Neutrophil (primary cell): ENCODE measurements at regions not wholly inside any gene's neighbourhood (a gene's known extent, or its start where the extent isn't known, plus 50 kb on each side); places are given as distances from the start of the nearest gene placed in this dataset.

Source experiments
- H3K27ac ChIP-seq: fragments of 200-600 bp; sonication (generic); 2 replicates; pipeline ENCODE4 v1.5.1; 2016; ENCODE audit warnings: mild to moderate bottlenecking, moderate library complexity
- H3K27me3 ChIP-seq: fragments of 200-600 bp; sonication (generic); 2 replicates; pipeline ENCODE4 v1.6.0; 2016; ENCODE audit warnings: mild to moderate bottlenecking
- H3K36me3 ChIP-seq: fragments of 200-600 bp; sonication (generic); 2 replicates; pipeline ENCODE4 v1.5.1; 2017
- H3K4me1 ChIP-seq, 2 experiments: fragments of 200-600 bp in 1 of 2; sonication (generic) in 1 of 2; 1 replicate in 1 of 2; 2 replicates in 1 of 2; pipeline versions ENCODE4 v1.5.1 to v1.6.1; 2013 to 2016; ENCODE audit warnings: low read depth in 1 of 2, low read length in 1 of 2, mild to moderate bottlenecking in 1 of 2, moderate library complexity in 1 of 2; ENCODE audit not compliant: control insufficient read depth in 1 of 2, insufficient read depth in 1 of 2
- H3K4me3 ChIP-seq, 2 experiments: fragments of 200-600 bp in 1 of 2; sonication (generic) in 1 of 2; 1 replicate in 1 of 2; 2 replicates in 1 of 2; pipeline ENCODE4 v1.5.1; 2013 to 2016; ENCODE audit warnings: low read depth in 1 of 2, low read length in 1 of 2, mild to moderate bottlenecking in 1 of 2, moderate library complexity in 1 of 2
- H3K9me3 ChIP-seq: fragments of 200-600 bp; sonication (generic); 2 replicates; pipeline ENCODE4 v1.5.1; 2016
- TF ChIP-seq, protein P1 (sequence below): fragments of 200-600 bp; sonication (generic); IDR thresholded peaks from 2 replicates; pipeline ENCODE4 v1.5.1; 2016; ENCODE audit warnings: antibody characterized with exemption

DNA sequence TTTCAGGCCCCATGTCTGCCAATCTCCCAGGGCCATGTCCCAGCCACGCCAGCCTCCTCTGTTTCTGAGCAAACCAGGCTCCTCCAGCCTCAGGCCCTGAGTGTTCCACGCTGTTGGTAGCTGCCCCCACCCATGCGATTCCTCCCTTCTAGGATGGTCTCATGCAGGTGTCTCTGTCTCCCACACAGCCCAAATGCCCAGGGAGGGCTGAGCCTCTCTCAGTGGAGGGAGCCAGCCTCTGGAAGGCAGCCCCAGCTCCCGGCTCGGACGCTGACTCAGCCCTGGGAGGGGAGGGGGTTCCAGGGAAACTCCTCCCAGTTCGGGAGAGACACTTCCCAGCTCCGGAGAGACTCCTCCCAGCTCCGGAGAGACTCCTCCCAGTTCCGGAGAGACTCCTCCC, 122.9 kb upstream of the AFDN start:
- Histone ChIP-seq H3K9me3 (no peaks in the 10 kb centered on the region), H3K27me3 (peaks cover 56% of the 10 kb centered on the region), H3K4me1 (peaks cover 26 to 30% of the 10 kb centered on the region in 2 experiments), H3K4me3 (no peak overlapping the region), H3K36me3 (no peaks in the 10 kb centered on the region), H3K27ac (no peak overlapping the region)
- TF ChIP-seq, protein P1, sequence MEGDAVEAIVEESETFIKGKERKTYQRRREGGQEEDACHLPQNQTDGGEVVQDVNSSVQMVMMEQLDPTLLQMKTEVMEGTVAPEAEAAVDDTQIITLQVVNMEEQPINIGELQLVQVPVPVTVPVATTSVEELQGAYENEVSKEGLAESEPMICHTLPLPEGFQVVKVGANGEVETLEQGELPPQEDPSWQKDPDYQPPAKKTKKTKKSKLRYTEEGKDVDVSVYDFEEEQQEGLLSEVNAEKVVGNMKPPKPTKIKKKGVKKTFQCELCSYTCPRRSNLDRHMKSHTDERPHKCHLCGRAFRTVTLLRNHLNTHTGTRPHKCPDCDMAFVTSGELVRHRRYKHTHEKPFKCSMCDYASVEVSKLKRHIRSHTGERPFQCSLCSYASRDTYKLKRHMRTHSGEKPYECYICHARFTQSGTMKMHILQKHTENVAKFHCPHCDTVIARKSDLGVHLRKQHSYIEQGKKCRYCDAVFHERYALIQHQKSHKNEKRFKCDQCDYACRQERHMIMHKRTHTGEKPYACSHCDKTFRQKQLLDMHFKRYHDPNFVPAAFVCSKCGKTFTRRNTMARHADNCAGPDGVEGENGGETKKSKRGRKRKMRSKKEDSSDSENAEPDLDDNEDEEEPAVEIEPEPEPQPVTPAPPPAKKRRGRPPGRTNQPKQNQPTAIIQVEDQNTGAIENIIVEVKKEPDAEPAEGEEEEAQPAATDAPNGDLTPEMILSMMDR = no peak

DNA sequence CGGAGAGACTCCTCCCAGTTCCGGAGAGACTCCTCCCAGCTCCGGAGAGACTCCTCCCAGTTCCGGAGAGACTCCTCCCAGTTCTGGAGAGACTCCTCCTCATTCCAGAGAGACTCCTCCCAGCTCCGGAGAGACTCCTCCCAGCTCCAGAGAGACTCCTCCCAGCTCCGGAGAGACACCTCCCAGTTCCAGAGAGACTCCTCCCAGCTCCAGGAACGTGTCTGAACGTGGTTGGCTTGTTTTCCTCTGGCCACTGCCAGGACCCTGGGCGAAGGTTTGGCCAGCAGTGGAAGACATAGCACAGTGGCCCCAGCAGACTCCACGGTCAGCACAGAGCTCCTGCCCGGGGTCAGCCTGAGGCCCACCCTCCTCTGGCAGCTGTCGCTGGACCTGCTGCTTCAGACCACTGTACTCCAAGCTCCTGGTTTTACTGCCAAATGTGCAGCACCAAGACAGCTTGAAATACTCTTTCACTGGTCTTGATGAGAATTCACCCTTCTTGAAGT, 122.3 kb upstream of the AFDN start:
- Histone ChIP-seq H3K36me3 (no peaks in the 10 kb centered on the region), H3K9me3 (no peaks in the 10 kb centered on the region), H3K4me3 (no peak overlapping the region), H3K27me3 (peaks cover 50% of the 10 kb centered on the region), H3K4me1 (peaks cover 19 to 24% of the 10 kb centered on the region in 2 experiments), H3K27ac (no peak overlapping the region)
- TF ChIP-seq, protein P1 = no peak

DNA sequence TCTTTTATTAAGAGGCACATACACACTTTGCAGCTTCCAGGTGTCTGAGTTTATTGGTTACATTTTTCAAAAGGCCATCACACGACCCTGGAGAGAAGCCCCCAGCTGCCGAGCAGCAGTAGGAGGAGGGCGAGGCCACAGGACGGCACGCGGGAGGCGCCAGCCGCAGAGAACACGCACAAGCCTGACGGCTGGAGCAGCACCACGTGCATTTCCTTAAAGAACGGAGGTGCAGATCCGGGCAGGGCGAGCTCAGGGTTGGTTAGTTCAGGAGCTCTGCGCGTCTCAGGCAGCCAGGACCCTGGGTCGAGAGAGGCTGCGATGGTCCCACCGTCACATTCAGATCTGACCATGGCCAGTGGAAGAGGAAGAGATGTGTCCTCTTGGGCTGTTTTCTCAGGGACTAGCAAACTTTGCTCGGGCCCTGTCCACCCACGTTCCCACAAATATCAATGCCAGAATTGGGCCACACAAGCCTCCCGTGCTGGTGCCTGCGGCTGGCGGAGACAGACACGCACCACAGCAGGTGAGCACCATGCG, 121.4 kb upstream of the AFDN start:
- H3K4me1 ChIP-seq = peaks cover 13 to 16% of the 10 kb centered on the region in 2 experiments
- H3K9me3 ChIP-seq = no peaks in the 10 kb centered on the region
- H3K36me3 ChIP-seq = no peaks in the 10 kb centered on the region
- H3K27ac ChIP-seq = no peak overlapping the region
- H3K27me3 ChIP-seq = peaks cover 45% of the 10 kb centered on the region
- H3K4me3 ChIP-seq = no peak overlapping the region
- TF ChIP-seq, protein P1 = no peak

DNA sequence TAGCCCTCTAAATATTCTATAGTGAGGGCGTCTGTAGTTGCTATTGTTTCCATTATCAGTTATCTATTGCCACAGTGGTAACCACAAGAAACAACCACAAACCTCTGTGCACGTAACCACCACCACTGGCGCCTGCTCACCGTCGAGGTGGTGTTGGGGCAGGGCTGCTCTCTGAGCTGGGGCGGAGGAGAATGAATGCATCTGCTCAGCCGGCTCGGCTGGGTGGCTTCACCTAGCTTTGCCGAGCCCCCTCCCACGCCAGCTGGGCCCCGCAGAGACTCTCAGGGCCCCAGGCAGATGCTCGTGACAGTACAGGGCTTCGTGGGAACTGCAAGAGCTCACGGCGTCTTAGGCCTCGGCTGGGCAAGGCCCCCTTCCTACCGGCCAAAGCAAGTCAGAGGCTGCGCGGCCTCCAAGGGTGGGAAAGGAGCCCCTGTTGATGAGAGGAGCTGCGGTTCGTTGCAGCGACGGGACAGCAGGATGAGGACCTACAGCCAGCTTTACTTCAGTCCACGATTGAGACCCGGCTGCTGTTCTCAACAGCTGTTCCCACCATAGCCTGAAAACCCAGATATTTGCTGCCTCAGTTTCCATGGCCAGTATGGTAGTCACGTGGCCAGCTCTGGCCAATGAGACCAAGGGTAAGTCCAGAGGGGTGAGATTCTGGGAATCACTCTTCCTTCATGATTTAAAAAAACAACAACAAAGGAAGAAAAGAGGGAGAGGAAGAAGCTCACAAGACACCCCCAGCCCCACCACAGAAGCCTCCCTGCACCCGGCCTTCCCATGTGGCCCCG, 120.2 kb upstream of the AFDN start:
- TF ChIP-seq, protein P1 = no peak
- peaks cover 41% of the 10 kb centered on the region for H3K27me3 ChIP-seq
- H3K4me3 ChIP-seq = no peak overlapping the region
- no peaks in the 10 kb centered on the region for H3K9me3 ChIP-seq
- H3K27ac ChIP-seq = no peak overlapping the region
- H3K36me3 ChIP-seq = no peaks in the 10 kb centered on the region
- peaks cover 13 to 14% of the 10 kb centered on the region in 2 experiments for H3K4me1 ChIP-seq

DNA sequence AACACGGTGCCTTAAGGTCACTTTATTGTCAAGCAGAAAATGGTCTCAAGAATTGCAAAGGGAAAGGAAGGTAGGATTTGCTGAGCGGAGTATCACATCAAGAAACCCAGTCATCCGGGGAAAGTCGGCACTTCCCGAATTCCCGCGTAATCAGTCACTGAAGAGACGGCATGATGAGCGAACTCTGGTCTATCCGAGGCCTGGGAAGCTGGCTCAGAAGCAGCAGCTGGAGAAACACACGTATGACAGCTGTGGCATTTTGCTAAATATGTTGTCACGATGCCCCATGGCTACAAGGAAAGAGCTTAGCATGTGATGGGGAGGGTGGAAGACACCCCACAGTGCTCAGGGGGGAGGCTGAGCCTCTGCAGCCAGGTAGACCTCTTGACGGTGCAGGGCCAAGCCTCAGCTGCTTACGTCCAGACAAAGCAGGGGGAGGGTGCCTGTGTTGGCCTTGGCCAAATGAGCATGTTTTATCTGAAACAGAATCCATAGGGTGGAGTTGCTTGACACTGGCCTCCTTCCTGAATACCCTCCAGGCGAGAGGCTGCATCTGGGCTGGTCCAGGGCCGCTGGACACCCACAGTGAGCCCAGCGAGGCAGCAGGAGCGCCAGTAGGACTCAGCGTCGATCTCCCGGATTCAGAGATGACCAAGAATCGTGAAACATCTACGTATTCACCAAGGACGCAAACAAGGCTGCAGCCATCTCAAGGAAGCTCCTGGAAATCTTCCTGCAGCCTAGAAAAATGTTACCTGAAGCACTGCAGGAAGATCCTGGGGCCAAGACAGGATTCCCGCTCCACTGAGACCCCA, 118.8 kb upstream of the AFDN start:
- Histone ChIP-seq H3K36me3 (no peaks in the 10 kb centered on the region), H3K4me1 (peaks cover 13 to 18% of the 10 kb centered on the region in 2 experiments), H3K27me3 (peaks cover 44% of the 10 kb centered on the region), H3K27ac (no peak overlapping the region), H3K4me3 (no peak overlapping the region), H3K9me3 (no peaks in the 10 kb centered on the region)
- TF ChIP-seq, protein P1 = no peak
